IMR-90 (cell line): ENCODE measurements at regions not wholly inside any gene's neighbourhood (a gene's known extent, or its start where the extent isn't known, plus 50 kb on each side); places are given as distances from the start of the nearest gene placed in this dataset.

Experiments used
- ATAC-seq: fragments of 200-7000 bp; cut with Tn5 transposase; 2 replicates; pipeline ENCODE4 v1.9.1; 2020; ENCODE audit warnings: low read depth, mild to moderate bottlenecking, moderate library complexity
- BruUV-seq: library from RNA; stranded (reverse); fragments of 400-500 nt; replicated peaks from 2 replicates; lab custom pipeline; 2021; lab: Mats Ljungman, UMichigan
- CTCF ChIA-PET: fragments of 300-600 bp; formaldehyde crosslinking; extraction: SDS; loops from one replicate; lab custom pipeline; 2021; ENCODE audit warnings: antibody characterized with exemption; lab: Yijun Ruan, JAX
- POLR2A ChIA-PET: fragments of 300-600 bp; sonication (Branson Sonifier 250); formaldehyde crosslinking; loops from one replicate; lab custom pipeline; 2022; ENCODE audit warnings: antibody characterized with exemption; ENCODE audit not compliant: unreplicated experiment; lab: Charles Lee
- DNase-seq: peaks from one replicate; pipeline ENCODE4 v3.0.0; 2013
- H2AFZ ChIP-seq: replicated peaks from 2 replicates; pipeline ENCODE3; 2013; ENCODE audit warnings: low read length, mild to moderate bottlenecking; ENCODE audit not compliant: poor library complexity
- H2AK5ac ChIP-seq: 2 replicates; pipeline ENCODE4 v1.6.1; 2013; ENCODE audit warnings: low read depth, low read length, inconsistent platforms
- H2AK9ac ChIP-seq: replicated peaks from 2 replicates; pipeline ENCODE3; 2013; ENCODE audit warnings: mild to moderate bottlenecking, low read depth, low read length, moderate library complexity; ENCODE audit not compliant: poor library complexity
- H2BK120ac ChIP-seq: 2 replicates; pipeline ENCODE4 v1.6.1; 2013; ENCODE audit warnings: low read depth, low read length, inconsistent platforms
- H2BK15ac ChIP-seq: 3 replicates; pipeline ENCODE4 v1.6.1; 2013; ENCODE audit warnings: low read depth, low read length, inconsistent platforms
- H2BK20ac ChIP-seq: 2 replicates; pipeline ENCODE4 v1.6.1; 2013; ENCODE audit warnings: low read depth, mild to moderate bottlenecking, inconsistent platforms, low read length, moderate library complexity
- H2BK5ac ChIP-seq: 2 replicates; pipeline ENCODE4 v1.6.1; 2013; ENCODE audit warnings: mild to moderate bottlenecking, low read depth, low read length, inconsistent platforms; ENCODE audit not compliant: poor library complexity, severe bottlenecking
- H3K14ac ChIP-seq: replicated peaks from 2 replicates; pipeline ENCODE4 v1.6.1; 2013; ENCODE audit warnings: low read depth, low read length, inconsistent platforms
- H3K18ac ChIP-seq: 2 replicates; pipeline ENCODE4 v1.6.1; 2013; ENCODE audit warnings: low read depth, low read length, control low read depth
- H3K23ac ChIP-seq: 2 replicates; pipeline ENCODE4 v1.6.1; 2013; ENCODE audit warnings: low read depth, low read length, inconsistent platforms
- H3K27ac ChIP-seq: 2 replicates; pipeline ENCODE4 v1.5.1; 2013; ENCODE audit warnings: mild to moderate bottlenecking, control low read depth, low read length; ENCODE audit not compliant: insufficient read depth
- H3K27me3 ChIP-seq: 2 replicates; pipeline ENCODE4 v1.6.1; 2013; ENCODE audit warnings: low read length; ENCODE audit not compliant: control insufficient read depth, insufficient read depth
- H3K36me3 ChIP-seq: 2 replicates; pipeline ENCODE4 v1.6.1; 2013; ENCODE audit warnings: low read length, mixed read lengths; ENCODE audit not compliant: control insufficient read depth, insufficient read depth
- H3K4ac ChIP-seq: 2 replicates; pipeline ENCODE4 v1.6.1; 2013; ENCODE audit warnings: low read depth, low read length, inconsistent platforms
- H3K4me1 ChIP-seq: 2 replicates; pipeline ENCODE4 v1.6.1; 2013; ENCODE audit warnings: low read length, mixed read lengths; ENCODE audit not compliant: control insufficient read depth, insufficient read depth
- H3K4me2 ChIP-seq: 2 replicates; pipeline ENCODE4 v1.6.1; 2013; ENCODE audit warnings: low read depth, mild to moderate bottlenecking, control low read depth, low read length, moderate library complexity
- H3K4me3 ChIP-seq: 2 replicates; pipeline ENCODE4 v1.5.1; 2013; ENCODE audit warnings: low read depth, mild to moderate bottlenecking, control low read depth, low read length, moderate library complexity; ENCODE audit not compliant: insufficient read depth
- H3K56ac ChIP-seq: 2 replicates; pipeline ENCODE4 v1.6.1; 2013; ENCODE audit warnings: low read length, inconsistent platforms; ENCODE audit not compliant: insufficient read depth; ENCODE audit errors: extremely low read depth
- H3K79me1 ChIP-seq, 2 experiments: 2 replicates each; pipeline ENCODE4 v1.6.1; 2013; ENCODE audit warnings: low read length in 2 of 2, inconsistent platforms in 1 of 2, low read depth in 1 of 2
- H3K9ac ChIP-seq: 2 replicates; pipeline ENCODE4 v1.6.1; 2013; ENCODE audit warnings: low read depth, low read length, control low read depth
- H3K9me1 ChIP-seq: 2 replicates; pipeline ENCODE4 v1.6.1; 2013; ENCODE audit warnings: low read length, inconsistent platforms; ENCODE audit not compliant: insufficient read depth
- H3K9me3 ChIP-seq: 2 replicates; pipeline ENCODE4 v1.6.1; 2013; ENCODE audit warnings: low read length; ENCODE audit not compliant: control insufficient read depth, insufficient read depth
- H4K20me1 ChIP-seq: 2 replicates; pipeline ENCODE4 v1.6.1; 2013; ENCODE audit warnings: low read length, inconsistent platforms; ENCODE audit not compliant: insufficient read depth
- H4K5ac ChIP-seq: 2 replicates; pipeline ENCODE4 v1.6.1; 2013; ENCODE audit warnings: mild to moderate bottlenecking, low read depth, low read length, control low read depth
- H4K8ac ChIP-seq, 2 experiments: 2 replicates each; pipeline ENCODE4 v1.6.1; 2013; ENCODE audit warnings: low read depth in 2 of 2, low read length in 2 of 2, control low read depth in 1 of 2, inconsistent platforms in 1 of 2
- H4K91ac ChIP-seq: 2 replicates; pipeline ENCODE4 v1.6.1; 2013; ENCODE audit warnings: low read depth, low read length, inconsistent platforms; ENCODE audit not compliant: insufficient read depth
- RCOR1 ChIP-seq: IDR thresholded peaks from 2 replicates; pipeline ENCODE4 v1.6.1; 2012; ENCODE audit warnings: mild to moderate bottlenecking, low read length, improper control_type of control experiment; ENCODE audit not compliant: insufficient replicate concordance
- WGBS, 2 experiments: methylation state at CpG; one replicate each; pipeline versions ENCODE4 v1.1.5 to v1.1.7; 2013; ENCODE audit warnings: missing lambda C conversion rate in 2 of 2; ENCODE audit not compliant: insufficient read length in 1 of 2; ENCODE audit errors: extremely low coverage in 2 of 2; 5-methylcytosine and 5-hydroxymethylcytosine counted together
- dilution Hi-C: fragments of 300-500 bp; cut with HindIII; formaldehyde crosslinking; loops from one replicate; pipeline ENCODE4 v1.14.3; 2018; ENCODE audit warnings: low sequenced_read_pairs; ENCODE audit not compliant: unreplicated experiment
- in situ Hi-C: fragments of 300-500 bp; cut with MboI; formaldehyde crosslinking; loops from 3 replicates; pipeline ENCODE4 v1.14.3; 2019; ENCODE audit warnings: low sequenced_read_pairs, inconsistent platforms, mixed read lengths
- intact Hi-C: fragments of 100-400 bp; cut with micrococcal nuclease; formaldehyde crosslinking; loops from 2 replicates; pipeline ENCODE4 v1.10.0; 2022

DNA sequence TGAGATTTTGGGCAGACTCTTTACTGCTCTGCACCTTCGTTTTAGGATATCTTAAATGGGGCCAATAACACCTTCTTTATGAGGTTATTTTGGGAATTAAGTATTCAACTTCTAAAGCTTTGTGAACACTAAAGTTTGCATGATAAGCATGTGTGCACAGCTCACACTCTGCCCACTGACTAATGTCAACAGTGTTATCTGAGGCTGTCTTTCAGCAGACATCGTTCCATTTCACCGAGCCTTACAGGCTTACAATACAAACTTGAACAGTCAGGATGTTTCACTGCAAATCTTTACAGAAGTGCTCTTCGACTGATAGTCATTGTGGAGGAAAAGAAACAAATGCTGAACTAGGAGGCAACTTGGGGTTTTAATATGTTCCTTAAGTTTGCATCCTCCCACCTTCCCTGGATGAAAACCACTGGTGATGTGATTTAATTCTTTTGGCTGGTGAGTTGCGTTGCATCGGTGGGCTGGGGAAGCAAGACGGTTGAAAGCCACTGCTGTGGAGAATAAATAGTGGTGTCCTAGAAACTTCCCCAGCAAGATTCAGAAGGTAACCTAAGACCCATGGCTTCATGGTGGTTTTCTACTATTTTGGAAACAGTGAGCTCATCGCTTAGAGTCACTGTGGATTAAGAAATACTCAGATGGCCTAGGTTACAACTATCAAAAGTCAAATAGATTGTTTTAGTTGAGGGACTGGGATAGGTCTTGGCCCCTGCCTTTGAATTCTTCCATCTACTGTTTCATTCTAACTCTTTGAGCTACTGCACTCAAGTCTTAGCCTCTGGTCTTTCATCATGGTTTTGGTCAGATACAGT is 167.2 kb upstream of the MAP3K7 start:
- Histone ChIP-seq H4K5ac (no peak overlapping the region), H2AK5ac (no peak overlapping the region), H3K4me2 (no peak overlapping the region), H3K27me3 (no peaks in the 10 kb centered on the region), H3K18ac (no peak overlapping the region), H3K56ac (no peak overlapping the region), H4K8ac (no peak overlapping the region), H3K14ac (no peak overlapping the region), H2AK9ac (no peak overlapping the region), H3K36me3 (no peaks in the 10 kb centered on the region), H3K9ac (no peak overlapping the region), H3K4me1 (no peaks in the 10 kb centered on the region), H4K20me1 (no peaks in the 10 kb centered on the region), H3K4ac (no peak overlapping the region), H2BK120ac (no peak overlapping the region), H2BK20ac (no peak overlapping the region), H3K79me1 (no peaks in the 10 kb centered on the region), H3K9me3 (no peaks in the 10 kb centered on the region), H2BK5ac (no peak overlapping the region), H3K9me1 (no peaks in the 10 kb centered on the region), H3K27ac (no peak overlapping the region), H2BK15ac (no peak overlapping the region), H2AFZ (no peak overlapping the region), H4K91ac (no peak overlapping the region), H3K4me3 (no peak overlapping the region), H3K23ac (no peak overlapping the region)
- WGBS, 2 experiments, result no CpG with 5 or more reads among the region's 8 CpGs
- dilution Hi-C loops, result no loop called here
- no TSS peak for BruUV-seq
- DNase-seq (no peak), ATAC-seq (no peak)
- TF ChIP-seq RCOR1, result no peak
- ChIA-PET POLR2A (no interaction called here), CTCF (no interaction called here)
- in situ Hi-C loops, result no loop called here
- intact Hi-C loops, result no loop called here
